ENCODE measurements at regions not wholly inside any gene's neighbourhood (a gene's known extent, or its start where the extent isn't known, plus 50 kb on each side); places are given as distances from the start of the nearest gene placed in this dataset.

DNA sequence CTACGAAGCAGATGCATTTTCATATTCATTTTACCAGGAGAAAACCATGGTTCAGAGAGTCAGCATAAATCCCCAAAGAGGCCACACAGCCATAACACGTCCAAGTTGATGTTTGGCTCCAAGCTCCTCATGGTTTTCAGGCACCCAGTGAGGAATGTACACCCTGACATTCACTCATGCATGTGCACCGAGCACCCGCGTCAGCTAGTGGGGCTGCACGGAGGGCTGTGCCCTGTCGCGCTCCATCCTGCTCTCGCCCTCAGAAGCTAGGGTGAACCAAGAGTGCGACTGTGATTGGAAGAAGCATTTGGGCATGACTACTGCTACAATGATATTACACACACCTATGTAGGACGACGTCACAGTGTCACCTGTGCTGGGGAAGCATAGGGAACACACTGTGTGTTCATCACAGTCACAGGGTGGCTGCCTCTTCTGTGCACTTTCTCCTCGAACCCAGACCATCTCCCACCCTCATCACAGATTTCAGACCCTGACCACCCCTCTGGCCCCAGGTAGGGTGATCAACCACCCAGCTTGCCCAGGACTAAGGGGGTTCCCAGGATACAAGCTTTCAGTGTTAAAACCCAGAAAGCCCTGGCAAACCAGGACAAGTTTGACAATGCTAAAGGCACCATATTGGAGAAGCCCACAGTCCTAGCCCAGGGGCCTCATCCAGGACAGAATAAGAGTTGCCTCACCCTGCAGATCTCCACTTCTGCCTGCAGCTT lies 148.6 kb upstream of the ZNF507 start:
- TF ChIP-seq CTCF (IDR thresholded peaks at IDR 0.05; ENCODE audit: low read depth, low read length, poor library complexity, severe bottlenecking) (no peak), EZH2phosphoT487 (IDR thresholded peaks at IDR 0.05; ENCODE audit: borderline replicate concordance, low read length) (no peak)
